ENCODE measurements at regions not wholly inside any gene's neighbourhood (a gene's known extent, or its start where the extent isn't known, plus 50 kb on each side); places are given as distances from the start of the nearest gene placed in this dataset.

GRCh38 chr1:5722635-5723164, 269.5 kb downstream of the NPHP4 start:
- H3K36me3 ChIP-seq (ENCODE audit: low read depth, low read length): no peaks in the 10 kb centered on the region
- DNase-seq (no peak), ATAC-seq (no peak)
- no peaks in the 10 kb centered on the region for H3K9me2 ChIP-seq (replicated peaks; ENCODE audit: low read length)
- H3K27me3 ChIP-seq (ENCODE audit: low read length): peaks cover 70% of the 10 kb centered on the region
- H3K4me3 ChIP-seq (ENCODE audit: low read length): no peak overlapping the region
- no peaks in the 10 kb centered on the region for H3F3A ChIP-seq (ENCODE audit: low read length, unreplicated experiment)
- no peak for TF ChIP-seq EZH2 (IDR thresholded peaks at IDR 0.05; ENCODE audit: low read length, unreplicated experiment)
- no peak for TF ChIP-seq EZH2phosphoT487 (IDR thresholded peaks at IDR 0.05; ENCODE audit: borderline replicate concordance, low read length)
- TF ChIP-seq CTCF (conservative IDR thresholded peaks at IDR 0.05; ENCODE audit: low read depth, low read length): no peak
- no peak overlapping the region for H3K27ac ChIP-seq (ENCODE audit: low read length)
- BruUV-seq (replicated peaks): no TSS peak
- intact Hi-C loops (cut with micrococcal nuclease): no loop called here
- ChIA-PET CTCF (no interaction called here), POLR2A (ENCODE audit: unreplicated experiment) (no interaction called here)
- H3K4me1 ChIP-seq (ENCODE audit: insufficient read depth, low read length): no peaks in the 10 kb centered on the region
- no peak overlapping the region for H3K4me2 ChIP-seq (ENCODE audit: low read length)
- no peaks in the 10 kb centered on the region for H3K79me2 ChIP-seq (ENCODE audit: low read length)
- H3K9me3 ChIP-seq (ENCODE audit: low read length): 0 out of 2 replicates have a peak, but pooled peaks cover 3% of the 10 kb centered on the region
- no peak overlapping the region for H2AFZ ChIP-seq (ENCODE audit: low read length)
- no peaks in the 10 kb centered on the region for H4K20me1 ChIP-seq (ENCODE audit: low read length)
- H3K9ac ChIP-seq (ENCODE audit: low read length): no peak overlapping the region

- ATAC-seq (no peak), DNase-seq (no peak)
- H3K4me3 ChIP-seq (ENCODE audit: low read length): no peak overlapping the region
- H3K9ac ChIP-seq (ENCODE audit: low read length): no peak overlapping the region
- no peak for TF ChIP-seq CTCF (conservative IDR thresholded peaks at IDR 0.05; ENCODE audit: low read depth, low read length)
- TF ChIP-seq EZH2phosphoT487 (IDR thresholded peaks at IDR 0.05; ENCODE audit: borderline replicate concordance, low read length): no peak
- TF ChIP-seq EZH2 (IDR thresholded peaks at IDR 0.05; ENCODE audit: low read length, unreplicated experiment): no peak
- no peak overlapping the region for H3K27ac ChIP-seq (ENCODE audit: low read length)
- POLR2A ChIA-PET (ENCODE audit: unreplicated experiment): no interaction called here
- H3K9me2 ChIP-seq (replicated peaks; ENCODE audit: low read length): no peaks in the 10 kb centered on the region
- H2AFZ ChIP-seq (ENCODE audit: low read length): no peak overlapping the region
- no peaks in the 10 kb centered on the region for H3F3A ChIP-seq (ENCODE audit: low read length, unreplicated experiment)
- CTCF ChIA-PET: no interaction called here
- peaks cover 73% of the 10 kb centered on the region for H3K27me3 ChIP-seq (ENCODE audit: low read length)
- BruUV-seq (replicated peaks): no TSS peak
- H3K4me1 ChIP-seq (ENCODE audit: insufficient read depth, low read length): no peaks in the 10 kb centered on the region
- 0 out of 2 replicates have a peak, but pooled peaks cover 3% of the 10 kb centered on the region for H3K9me3 ChIP-seq (ENCODE audit: low read length)
- H3K79me2 ChIP-seq (ENCODE audit: low read length): no peaks in the 10 kb centered on the region
- no peaks in the 10 kb centered on the region for H3K36me3 ChIP-seq (ENCODE audit: low read depth, low read length)
- no peaks in the 10 kb centered on the region for H4K20me1 ChIP-seq (ENCODE audit: low read length)
- H3K4me2 ChIP-seq (ENCODE audit: low read length): no peak overlapping the region
- intact Hi-C loops (cut with micrococcal nuclease): no loop called here
These were observed 270.5 kb downstream of the NPHP4 start for GRCh38 chr1:5721634-5722215.

- no peaks in the 10 kb centered on the region for H3K79me2 ChIP-seq (ENCODE audit: low read length)
- BruUV-seq (replicated peaks): no TSS peak
- peaks cover 73% of the 10 kb centered on the region for H3K27me3 ChIP-seq (ENCODE audit: low read length)
- H3K9me2 ChIP-seq (replicated peaks; ENCODE audit: low read length): no peaks in the 10 kb centered on the region
- ATAC-seq: no peak
- H3K27ac ChIP-seq (ENCODE audit: low read length): no peak overlapping the region
- H3F3A ChIP-seq (ENCODE audit: low read length, unreplicated experiment): no peaks in the 10 kb centered on the region
- no peak overlapping the region for H3K4me3 ChIP-seq (ENCODE audit: low read length)
- intact Hi-C loops (cut with micrococcal nuclease): no loop called here
- CTCF ChIA-PET: no interaction called here
- 0 out of 2 replicates have a peak, but pooled peaks cover 3% of the 10 kb centered on the region for H3K9me3 ChIP-seq (ENCODE audit: low read length)
- no peak for DNase-seq
- H3K4me2 ChIP-seq (ENCODE audit: low read length): no peak overlapping the region
- no peak overlapping the region for H3K9ac ChIP-seq (ENCODE audit: low read length)
- H3K36me3 ChIP-seq (ENCODE audit: low read depth, low read length): no peaks in the 10 kb centered on the region
- no peaks in the 10 kb centered on the region for H4K20me1 ChIP-seq (ENCODE audit: low read length)
- TF ChIP-seq CTCF (conservative IDR thresholded peaks at IDR 0.05; ENCODE audit: low read depth, low read length) (no peak), EZH2phosphoT487 (IDR thresholded peaks at IDR 0.05; ENCODE audit: borderline replicate concordance, low read length) (no peak), EZH2 (IDR thresholded peaks at IDR 0.05; ENCODE audit: low read length, unreplicated experiment) (no peak)
- no peak overlapping the region for H2AFZ ChIP-seq (ENCODE audit: low read length)
- POLR2A ChIA-PET (ENCODE audit: unreplicated experiment): no interaction called here
- H3K4me1 ChIP-seq (ENCODE audit: insufficient read depth, low read length): no peaks in the 10 kb centered on the region
These were observed 271.3 kb downstream of the NPHP4 start for GRCh38 chr1:5720936-5721335.
